Astrocyte of the hippocampus (primary cell): ENCODE measurements at regions not wholly inside any gene's neighbourhood (a gene's known extent, or its start where the extent isn't known, plus 50 kb on each side); places are given as distances from the start of the nearest gene placed in this dataset.

Experiments
- DNase-seq: peaks from one replicate; pipeline ENCODE4 v3.0.0; 2011; ENCODE audit warnings: low read depth, low spot score

- no peak for DNase-seq
These were observed 372.7 kb downstream of the ZNF536 start for GRCh38 chr19:30744741-30745475.

- DNase-seq = no peak
These were observed 371.5 kb downstream of the ZNF536 start for GRCh38 chr19:30743702-30744101.

GRCh38 chr19:30743011-30743410 lies 370.8 kb downstream of the ZNF536 start:
- DNase-seq = no peak

GRCh38 chr19:30742406-30742938 lies 370.3 kb downstream of the ZNF536 start:
- DNase-seq = no peak

- DNase-seq = no peak
These were observed 369.4 kb downstream of the ZNF536 start for GRCh38 chr19:30741566-30741965.

- no peak for DNase-seq
These were observed 367.2 kb downstream of the ZNF536 start for GRCh38 chr19:30739394-30739793.

- no peak for DNase-seq
These were observed 365.9 kb downstream of the ZNF536 start for GRCh38 chr19:30738047-30738446.

- no peak for DNase-seq
These were observed 362.5 kb downstream of the ZNF536 start for GRCh38 chr19:30734669-30735068.

- DNase-seq = peak; percentile 4
These were observed 361.8 kb downstream of the ZNF536 start for GRCh38 chr19:30733826-30734550.

GRCh38 chr19:30731591-30731990 lies 359.4 kb downstream of the ZNF536 start:
- no peak for DNase-seq

GRCh38 chr19:30729451-30729850 lies 357.3 kb downstream of the ZNF536 start:
- DNase-seq = no peak

- DNase-seq = no peak
These were observed 350.6 kb downstream of the ZNF536 start for GRCh38 chr19:30722761-30723160.

- DNase-seq = no peak
These were observed 350.0 kb downstream of the ZNF536 start for GRCh38 chr19:30722186-30722585.

- DNase-seq = no peak
These were observed 347.8 kb downstream of the ZNF536 start for GRCh38 chr19:30719999-30720345.

- peak; percentile 62 for DNase-seq
These were observed 347.2 kb downstream of the ZNF536 start for GRCh38 chr19:30719189-30719998.

- DNase-seq = no peak
These were observed 346.5 kb downstream of the ZNF536 start for GRCh38 chr19:30718707-30719106.

GRCh38 chr19:30718014-30718413 lies 345.8 kb downstream of the ZNF536 start:
- DNase-seq = no peak

GRCh38 chr19:30717381-30717780 lies 345.2 kb downstream of the ZNF536 start:
- DNase-seq = no peak

- no peak for DNase-seq
These were observed 340.5 kb downstream of the ZNF536 start for GRCh38 chr19:30712431-30713337.

- no peak for DNase-seq
These were observed 339.6 kb downstream of the ZNF536 start for GRCh38 chr19:30711826-30712225.

GRCh38 chr19:30711296-30711695 lies 339.1 kb downstream of the ZNF536 start:
- no peak for DNase-seq
